GM12878 (cell line): ENCODE measurements at regions not wholly inside any gene's neighbourhood (a gene's known extent, or its start where the extent isn't known, plus 50 kb on each side); places are given as distances from the start of the nearest gene placed in this dataset.

ENCODE experiments used
- CTCF ChIP-seq, 3 experiments: IDR thresholded peaks in 2 of 3; conservative IDR thresholded peaks in 1 of 3; 2 replicates each; pipeline ENCODE4 v1.5.1; 2011; ENCODE audit warnings: low read depth in 3 of 3, low read length in 3 of 3, mild to moderate bottlenecking in 3 of 3, control low read depth in 2 of 3, moderate library complexity in 2 of 3, inconsistent platforms in 1 of 3, mixed read lengths in 1 of 3; ENCODE audit not compliant: control insufficient read depth in 2 of 3, insufficient read depth in 1 of 3; ENCODE audit errors: extremely low read depth in 1 of 3
- GATAD2B ChIP-seq: fragments of 450-650 bp; conservative IDR thresholded peaks from 2 replicates; pipeline ENCODE4 v1.6.1; 2017; ENCODE audit warnings: low read depth, mild to moderate bottlenecking, moderate library complexity
- POLR2A ChIP-seq: IDR thresholded peaks from 2 replicates; pipeline ENCODE4 v1.6.1; 2011; ENCODE audit warnings: low read depth, mild to moderate bottlenecking, low read length
- TF ChIP-seq, protein P1 (sequence below): fragments of 450-650 bp; IDR thresholded peaks from 2 replicates; pipeline ENCODE4 v1.6.1; 2018; ENCODE audit warnings: borderline replicate concordance, mild to moderate bottlenecking; ENCODE audit not compliant: partially characterized antibody
- TF ChIP-seq, protein P2 (sequence below): fragments of 450-650 bp; formaldehyde crosslinking; IDR thresholded peaks from 2 replicates; pipeline ENCODE4 v1.5.0; 2022; ENCODE audit warnings: mild to moderate bottlenecking, missing genetic modification characterization

- TF ChIP-seq GATAD2B (no peak), POLR2A (no peak), CTCF (IDR thresholded peaks at IDR 0.05 in 2 of 3, conservative IDR thresholded peaks at IDR 0.05 in 1 of 3; ENCODE audit: control insufficient read depth in 2 of 3, extremely low read depth in 1 of 3, insufficient read depth in 1 of 3, low read depth in 3 of 3, low read length in 3 of 3) (no peak)
- TF ChIP-seq, protein P1, sequence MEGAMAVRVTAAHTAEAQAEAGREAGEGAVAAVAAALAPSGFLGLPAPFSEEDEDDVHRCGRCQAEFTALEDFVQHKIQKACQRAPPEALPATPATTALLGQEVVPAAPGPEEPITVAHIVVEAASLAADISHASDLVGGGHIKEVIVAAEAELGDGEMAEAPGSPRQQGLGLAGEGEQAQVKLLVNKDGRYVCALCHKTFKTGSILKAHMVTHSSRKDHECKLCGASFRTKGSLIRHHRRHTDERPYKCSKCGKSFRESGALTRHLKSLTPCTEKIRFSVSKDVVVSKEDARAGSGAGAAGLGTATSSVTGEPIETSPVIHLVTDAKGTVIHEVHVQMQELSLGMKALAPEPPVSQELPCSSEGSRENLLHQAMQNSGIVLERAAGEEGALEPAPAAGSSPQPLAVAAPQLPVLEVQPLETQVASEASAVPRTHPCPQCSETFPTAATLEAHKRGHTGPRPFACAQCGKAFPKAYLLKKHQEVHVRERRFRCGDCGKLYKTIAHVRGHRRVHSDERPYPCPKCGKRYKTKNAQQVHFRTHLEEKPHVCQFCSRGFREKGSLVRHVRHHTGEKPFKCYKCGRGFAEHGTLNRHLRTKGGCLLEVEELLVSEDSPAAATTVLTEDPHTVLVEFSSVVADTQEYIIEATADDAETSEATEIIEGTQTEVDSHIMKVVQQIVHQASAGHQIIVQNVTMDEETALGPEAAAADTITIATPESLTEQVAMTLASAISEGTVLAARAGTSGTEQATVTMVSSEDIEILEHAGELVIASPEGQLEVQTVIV: no peak
- TF ChIP-seq, protein P2, sequence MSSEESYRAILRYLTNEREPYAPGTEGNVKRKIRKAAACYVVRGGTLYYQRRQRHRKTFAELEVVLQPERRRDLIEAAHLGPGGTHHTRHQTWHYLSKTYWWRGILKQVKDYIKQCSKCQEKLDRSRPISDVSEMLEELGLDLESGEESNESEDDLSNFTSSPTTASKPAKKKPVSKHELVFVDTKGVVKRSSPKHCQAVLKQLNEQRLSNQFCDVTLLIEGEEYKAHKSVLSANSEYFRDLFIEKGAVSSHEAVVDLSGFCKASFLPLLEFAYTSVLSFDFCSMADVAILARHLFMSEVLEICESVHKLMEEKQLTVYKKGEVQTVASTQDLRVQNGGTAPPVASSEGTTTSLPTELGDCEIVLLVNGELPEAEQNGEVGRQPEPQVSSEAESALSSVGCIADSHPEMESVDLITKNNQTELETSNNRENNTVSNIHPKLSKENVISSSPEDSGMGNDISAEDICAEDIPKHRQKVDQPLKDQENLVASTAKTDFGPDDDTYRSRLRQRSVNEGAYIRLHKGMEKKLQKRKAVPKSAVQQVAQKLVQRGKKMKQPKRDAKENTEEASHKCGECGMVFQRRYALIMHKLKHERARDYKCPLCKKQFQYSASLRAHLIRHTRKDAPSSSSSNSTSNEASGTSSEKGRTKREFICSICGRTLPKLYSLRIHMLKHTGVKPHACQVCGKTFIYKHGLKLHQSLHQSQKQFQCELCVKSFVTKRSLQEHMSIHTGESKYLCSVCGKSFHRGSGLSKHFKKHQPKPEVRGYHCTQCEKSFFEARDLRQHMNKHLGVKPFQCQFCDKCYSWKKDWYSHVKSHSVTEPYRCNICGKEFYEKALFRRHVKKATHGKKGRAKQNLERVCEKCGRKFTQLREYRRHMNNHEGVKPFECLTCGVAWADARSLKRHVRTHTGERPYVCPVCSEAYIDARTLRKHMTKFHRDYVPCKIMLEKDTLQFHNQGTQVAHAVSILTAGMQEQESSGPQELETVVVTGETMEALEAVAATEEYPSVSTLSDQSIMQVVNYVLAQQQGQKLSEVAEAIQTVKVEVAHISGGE (CRISPR knock-in tag): no peak
Observed at GRCh38 chr9:75454891-75455290, 366.6 kb downstream of the OSTF1 start.
